IPS-15b (cell line): ENCODE measurements at regions not wholly inside any gene's neighbourhood (a gene's known extent, or its start where the extent isn't known, plus 50 kb on each side); places are given as distances from the start of the nearest gene placed in this dataset.

ENCODE experiments used
- H3K27me3 ChIP-seq: one replicate; pipeline ENCODE4 v1.6.1; 2013; ENCODE audit warnings: low read length; ENCODE audit not compliant: control insufficient read depth, insufficient read depth
- H3K36me3 ChIP-seq: one replicate; pipeline ENCODE4 v1.6.1; 2013; ENCODE audit warnings: low read length; ENCODE audit not compliant: control insufficient read depth, insufficient read depth
- H3K4me1 ChIP-seq: one replicate; pipeline ENCODE4 v1.6.1; 2013; ENCODE audit warnings: mild to moderate bottlenecking, low read length; ENCODE audit not compliant: control insufficient read depth, insufficient read depth
- H3K4me3 ChIP-seq: one replicate; pipeline ENCODE4 v1.5.1; 2013; ENCODE audit warnings: low read depth, low read length
- H3K9ac ChIP-seq: one replicate; pipeline ENCODE4 v1.6.1; 2013; ENCODE audit warnings: low read depth, mild to moderate bottlenecking, low read length
- H3K9me3 ChIP-seq: one replicate; pipeline ENCODE4 v1.6.1; 2013; ENCODE audit warnings: mild to moderate bottlenecking, low read length; ENCODE audit not compliant: control insufficient read depth, insufficient read depth

GRCh38 chr2:239506101-239506857 lies 105.5 kb upstream of the HDAC4 start:
- no peaks in the 10 kb centered on the region for H3K4me1 ChIP-seq
- no peaks in the 10 kb centered on the region for H3K9me3 ChIP-seq
- no peaks in the 10 kb centered on the region for H3K36me3 ChIP-seq
- H3K27me3 ChIP-seq: no peaks in the 10 kb centered on the region
- H3K9ac ChIP-seq: no peak overlapping the region
- H3K4me3 ChIP-seq: no peak overlapping the region

GRCh38 chr2:239504643-239505235 lies 103.9 kb upstream of the HDAC4 start:
- Histone ChIP-seq H3K9ac (no peak overlapping the region), H3K9me3 (no peaks in the 10 kb centered on the region), H3K36me3 (no peaks in the 10 kb centered on the region), H3K27me3 (no peaks in the 10 kb centered on the region), H3K4me1 (no peaks in the 10 kb centered on the region), H3K4me3 (no peak overlapping the region)

- Histone ChIP-seq H3K9ac (no peak overlapping the region), H3K9me3 (no peaks in the 10 kb centered on the region), H3K4me1 (no peaks in the 10 kb centered on the region), H3K4me3 (no peak overlapping the region), H3K36me3 (no peaks in the 10 kb centered on the region), H3K27me3 (no peaks in the 10 kb centered on the region)
Observed at GRCh38 chr2:239502430-239503186, 101.8 kb upstream of the HDAC4 start.

GRCh38 chr2:239500574-239501550 lies 100.0 kb upstream of the HDAC4 start:
- no peak overlapping the region for H3K4me3 ChIP-seq
- H3K27me3 ChIP-seq: no peaks in the 10 kb centered on the region
- no peaks in the 10 kb centered on the region for H3K4me1 ChIP-seq
- no peaks in the 10 kb centered on the region for H3K9me3 ChIP-seq
- no peak overlapping the region for H3K9ac ChIP-seq
- no peaks in the 10 kb centered on the region for H3K36me3 ChIP-seq

- Histone ChIP-seq H3K4me3 (no peak overlapping the region), H3K27me3 (no peaks in the 10 kb centered on the region), H3K4me1 (no peaks in the 10 kb centered on the region), H3K36me3 (no peaks in the 10 kb centered on the region), H3K9ac (no peak overlapping the region), H3K9me3 (no peaks in the 10 kb centered on the region)
Observed at GRCh38 chr2:239499726-239500573, 99.1 kb upstream of the HDAC4 start.

GRCh38 chr2:239498981-239499634 lies 98.3 kb upstream of the HDAC4 start:
- H3K4me3 ChIP-seq: no peak overlapping the region
- no peaks in the 10 kb centered on the region for H3K4me1 ChIP-seq
- H3K9ac ChIP-seq: no peak overlapping the region
- H3K9me3 ChIP-seq: no peaks in the 10 kb centered on the region
- no peaks in the 10 kb centered on the region for H3K27me3 ChIP-seq
- no peaks in the 10 kb centered on the region for H3K36me3 ChIP-seq

GRCh38 chr2:239498576-239498975 lies 97.8 kb upstream of the HDAC4 start:
- Histone ChIP-seq H3K4me1 (no peaks in the 10 kb centered on the region), H3K9me3 (no peaks in the 10 kb centered on the region), H3K4me3 (no peak overlapping the region), H3K36me3 (no peaks in the 10 kb centered on the region), H3K27me3 (no peaks in the 10 kb centered on the region), H3K9ac (no peak overlapping the region)

GRCh38 chr2:239496700-239497099 lies 95.9 kb upstream of the HDAC4 start:
- Histone ChIP-seq H3K27me3 (no peaks in the 10 kb centered on the region), H3K9ac (no peak overlapping the region), H3K4me3 (no peak overlapping the region)

GRCh38 chr2:239495791-239496233 lies 95.0 kb upstream of the HDAC4 start:
- H3K9ac ChIP-seq: no peak overlapping the region
- H3K9me3 ChIP-seq: no peaks in the 10 kb centered on the region
- H3K4me1 ChIP-seq: no peaks in the 10 kb centered on the region
- no peaks in the 10 kb centered on the region for H3K27me3 ChIP-seq
- no peak overlapping the region for H3K4me3 ChIP-seq
- H3K36me3 ChIP-seq: no peaks in the 10 kb centered on the region

More at GRCh38 chr2:239496700-239497099, 95.9 kb upstream of the HDAC4 start:
- Histone ChIP-seq H3K36me3 (no peaks in the 10 kb centered on the region), H3K9me3 (no peaks in the 10 kb centered on the region), H3K4me1 (no peaks in the 10 kb centered on the region)

GRCh38 chr2:239495175-239495574 lies 94.4 kb upstream of the HDAC4 start:
- no peaks in the 10 kb centered on the region for H3K27me3 ChIP-seq
- no peaks in the 10 kb centered on the region for H3K4me1 ChIP-seq
- no peaks in the 10 kb centered on the region for H3K36me3 ChIP-seq
- no peak overlapping the region for H3K9ac ChIP-seq
- no peaks in the 10 kb centered on the region for H3K9me3 ChIP-seq
- H3K4me3 ChIP-seq: no peak overlapping the region
